ENCODE measurements at regions not wholly inside any gene's neighbourhood (a gene's known extent, or its start where the extent isn't known, plus 50 kb on each side); places are given as distances from the start of the nearest gene placed in this dataset.
"Not testable (repeated sequence)": the region's sequence is repeated elsewhere in the genome, so short reads cannot be mapped to it uniquely, and the experiment has no call there.

DNA sequence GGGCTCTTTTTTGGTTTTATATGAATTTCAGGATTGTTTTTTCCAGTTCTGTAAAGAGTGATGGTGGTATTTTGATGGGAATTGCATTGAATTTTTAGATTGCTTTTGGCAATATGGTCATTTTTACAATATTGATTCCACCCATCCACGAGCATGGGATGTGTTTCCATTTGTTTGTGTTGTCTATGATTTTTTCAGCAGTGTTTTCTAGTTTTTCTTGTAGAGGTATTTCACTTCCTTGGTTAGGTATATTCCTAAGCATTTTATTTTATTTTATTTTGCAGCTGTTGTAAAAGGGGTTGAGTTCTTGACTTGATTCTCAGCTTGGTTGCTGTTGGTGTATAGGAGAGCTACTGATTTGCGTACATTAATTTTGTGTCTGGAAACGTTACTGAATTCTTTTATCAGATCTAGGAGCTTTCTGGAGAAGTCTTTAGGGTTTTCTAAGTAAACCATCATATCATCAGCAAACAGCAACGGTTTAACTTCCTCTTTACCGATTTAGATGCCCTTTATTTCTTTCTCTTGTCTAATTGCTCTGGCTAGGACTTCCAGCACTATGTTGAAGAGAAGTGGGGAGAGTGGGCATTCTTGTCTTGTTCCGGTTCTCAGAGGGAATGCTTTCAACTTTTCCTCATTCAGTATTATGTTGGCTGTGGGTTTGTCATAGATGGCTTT is 69.4 kb upstream of the GNG12 start:
- DNase-seq, result not testable (repeated sequence)

DNA sequence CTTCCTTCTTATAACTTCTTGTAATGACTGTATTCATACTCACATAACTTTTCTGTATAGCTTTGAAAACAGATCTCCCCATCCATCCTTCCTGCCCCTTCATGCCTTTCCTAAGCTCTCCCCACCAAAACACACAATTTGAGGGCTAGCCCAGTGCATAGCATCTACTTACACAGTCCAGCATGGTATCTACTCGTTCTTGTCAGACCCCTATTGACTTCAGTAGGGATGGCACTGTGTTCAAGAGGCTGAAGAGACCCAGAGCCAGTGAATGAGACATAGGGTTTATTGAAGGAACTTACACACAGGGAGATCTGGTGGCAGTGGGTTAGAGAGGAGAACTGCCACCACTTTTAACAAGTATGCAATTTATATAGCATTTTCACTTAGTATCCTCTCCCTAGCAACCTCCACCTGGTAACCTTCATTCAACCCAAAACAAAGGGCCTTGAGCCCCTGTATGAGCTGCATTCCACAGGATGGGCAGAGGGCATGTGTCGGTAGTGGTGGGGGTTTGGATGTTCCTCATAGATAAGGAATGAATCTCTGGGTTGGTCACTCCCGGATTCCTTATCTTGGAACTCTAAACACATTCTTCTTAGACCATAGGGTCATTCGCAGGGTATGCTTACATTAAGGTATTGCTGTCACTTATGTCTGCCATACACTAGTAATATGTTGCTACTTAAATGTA is 64.9 kb upstream of the GNG12 start:
- DNase-seq, result no peak

DNA sequence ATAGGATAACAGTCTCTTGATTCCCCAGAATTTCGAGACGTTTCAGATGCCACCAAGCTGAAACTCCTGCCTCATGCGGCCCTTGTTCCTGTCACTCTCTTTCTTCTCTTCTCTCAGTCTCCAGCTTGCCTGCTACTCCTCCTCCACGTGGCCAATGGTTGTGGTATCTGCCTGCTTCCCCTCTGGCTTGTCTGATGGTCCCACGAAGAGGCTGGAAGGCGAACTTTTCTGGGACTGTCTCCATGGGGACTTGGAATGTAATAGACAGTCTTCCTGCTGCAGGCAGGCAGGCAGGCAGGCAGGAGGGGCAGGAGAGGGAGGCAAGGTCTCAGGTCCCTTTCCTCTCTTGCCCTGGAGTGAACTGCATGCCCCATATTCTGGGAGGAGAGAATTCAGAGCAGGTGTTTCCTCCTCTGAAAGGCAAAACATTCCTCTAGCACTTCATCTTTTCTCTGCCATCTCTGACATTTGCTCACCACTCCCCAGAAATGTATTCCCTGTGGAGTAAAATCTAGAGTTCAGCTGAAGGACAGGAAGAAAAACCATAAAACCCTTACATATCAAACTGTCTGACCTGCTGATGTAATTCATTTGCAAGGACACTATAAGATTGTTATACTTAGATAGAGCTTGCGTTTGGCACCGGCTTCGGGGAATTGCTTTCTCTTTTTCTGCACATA is 64.1 kb upstream of the GNG12 start:
- DNase-seq, result no peak

DNA sequence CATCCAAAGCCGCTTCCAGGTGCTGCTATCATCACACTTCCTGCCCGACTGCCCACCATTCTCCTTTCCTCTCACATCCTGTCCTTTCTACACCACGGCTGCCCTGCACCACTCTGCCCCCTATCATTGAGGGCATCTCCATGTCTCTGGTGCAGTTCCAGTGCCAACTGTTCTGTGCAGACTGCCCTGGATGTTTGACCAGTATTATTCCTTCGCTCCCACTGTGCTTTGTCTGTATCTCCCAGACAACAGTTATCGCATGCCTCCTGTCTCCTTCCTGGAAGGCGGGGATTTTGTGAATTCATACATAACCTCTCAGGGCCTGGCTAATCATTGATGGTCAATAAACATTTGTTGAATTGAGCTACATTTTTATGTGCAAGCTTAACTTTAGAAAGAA is 63.6 kb upstream of the GNG12 start:
- no peak for DNase-seq

DNA sequence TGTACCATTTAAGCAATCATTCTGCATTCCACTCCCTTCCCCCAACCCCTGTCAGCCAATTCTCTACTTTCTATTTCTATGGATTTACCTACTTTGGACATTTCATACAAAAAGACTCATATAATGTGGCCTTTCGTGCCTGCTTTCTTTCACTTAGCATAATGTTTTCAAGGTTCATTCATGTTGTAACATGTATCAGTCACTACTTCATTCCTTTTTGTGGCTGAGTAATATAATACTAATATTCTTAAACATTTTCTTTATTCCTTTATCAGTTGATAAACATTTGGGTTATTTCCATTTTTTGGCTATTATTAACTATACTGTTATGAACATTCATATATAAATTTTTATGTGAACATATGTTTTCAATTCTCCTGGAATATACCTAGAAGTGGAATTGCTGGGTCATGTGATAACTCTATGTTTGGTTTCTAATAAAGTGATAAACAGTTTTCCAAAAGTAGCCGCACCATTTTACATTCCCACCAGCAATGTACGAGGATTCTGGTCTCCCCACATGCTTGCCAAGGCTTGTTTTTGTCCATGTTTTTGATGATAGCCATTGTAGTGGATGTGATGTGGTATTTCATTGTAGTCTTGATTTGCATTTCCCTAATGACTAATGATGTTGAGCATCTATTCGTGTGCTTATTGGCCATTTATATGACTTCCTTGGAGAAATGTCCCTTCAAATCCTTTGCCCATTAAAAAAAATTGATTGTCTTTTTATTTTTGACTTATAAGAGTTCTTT is 61.9 kb upstream of the GNG12 start:
- DNase-seq, result no peak

DNA sequence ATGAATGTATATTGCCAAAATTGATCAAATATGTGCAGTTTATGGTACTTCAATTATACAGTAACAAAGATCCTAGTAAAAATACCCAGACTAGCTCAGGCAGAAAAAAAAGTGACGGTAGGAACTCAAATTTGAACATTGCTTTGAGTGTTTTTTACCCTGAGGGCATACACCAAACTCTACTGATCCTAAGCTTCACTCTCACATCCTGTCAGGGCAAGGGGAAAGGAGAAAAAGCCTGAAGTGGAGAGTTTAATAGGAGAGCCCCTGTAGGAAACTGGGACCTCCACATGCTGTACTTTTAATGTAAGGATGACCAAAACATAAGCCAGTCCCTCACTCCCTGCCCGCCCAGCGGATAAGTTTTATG is 59.8 kb upstream of the GNG12 start:
- no peak for DNase-seq

DNA sequence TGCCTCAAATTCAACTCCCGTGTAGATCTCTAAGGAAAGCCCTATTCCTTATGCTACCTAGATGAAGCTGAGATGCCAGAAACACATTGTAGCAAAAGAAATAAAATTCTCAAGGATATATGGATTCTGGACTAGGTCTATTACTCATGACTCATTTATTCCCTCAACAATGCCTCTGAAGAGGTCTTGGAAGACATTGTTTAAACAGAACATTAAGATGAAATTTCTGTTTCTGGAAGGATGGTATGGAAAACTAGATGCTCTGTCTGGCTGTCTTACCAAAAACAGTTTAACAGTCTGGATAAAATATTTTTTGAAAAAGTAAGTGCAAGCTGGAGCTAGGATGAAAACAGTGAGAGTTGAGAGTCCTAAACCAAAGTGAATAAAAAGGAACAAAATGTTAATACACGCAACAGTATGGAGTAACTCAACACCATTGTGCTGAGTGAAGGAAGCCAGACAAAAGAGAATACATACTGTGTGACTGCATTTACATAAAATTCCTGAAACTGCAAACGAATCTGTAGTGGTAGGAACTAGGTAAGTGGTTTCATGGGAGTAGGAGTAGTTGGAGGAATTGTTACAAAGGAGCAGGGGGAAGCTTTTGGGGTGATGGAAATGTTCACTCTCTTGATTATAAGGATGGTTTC is 59.3 kb upstream of the GNG12 start:
- DNase-seq, result no peak

DNA sequence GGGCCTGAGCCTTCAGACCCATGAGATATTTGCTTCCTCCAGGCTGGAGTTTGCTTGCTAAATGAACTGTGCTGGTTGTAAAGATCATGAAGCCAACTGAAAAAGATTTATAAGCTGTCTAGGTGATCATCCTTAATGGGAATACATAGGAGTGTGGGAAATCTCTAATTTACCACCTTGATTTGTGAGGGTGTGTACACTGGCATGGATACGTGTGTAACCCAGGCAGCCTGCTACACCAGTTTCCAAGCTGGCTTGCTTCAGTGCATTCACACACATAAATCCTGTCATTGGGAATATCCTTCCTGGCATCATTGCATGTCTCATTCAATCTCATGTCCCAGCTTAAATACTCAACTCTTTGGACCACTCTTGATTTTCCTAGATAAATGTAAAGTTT is 57.6 kb upstream of the GNG12 start:
- no peak for DNase-seq

DNA sequence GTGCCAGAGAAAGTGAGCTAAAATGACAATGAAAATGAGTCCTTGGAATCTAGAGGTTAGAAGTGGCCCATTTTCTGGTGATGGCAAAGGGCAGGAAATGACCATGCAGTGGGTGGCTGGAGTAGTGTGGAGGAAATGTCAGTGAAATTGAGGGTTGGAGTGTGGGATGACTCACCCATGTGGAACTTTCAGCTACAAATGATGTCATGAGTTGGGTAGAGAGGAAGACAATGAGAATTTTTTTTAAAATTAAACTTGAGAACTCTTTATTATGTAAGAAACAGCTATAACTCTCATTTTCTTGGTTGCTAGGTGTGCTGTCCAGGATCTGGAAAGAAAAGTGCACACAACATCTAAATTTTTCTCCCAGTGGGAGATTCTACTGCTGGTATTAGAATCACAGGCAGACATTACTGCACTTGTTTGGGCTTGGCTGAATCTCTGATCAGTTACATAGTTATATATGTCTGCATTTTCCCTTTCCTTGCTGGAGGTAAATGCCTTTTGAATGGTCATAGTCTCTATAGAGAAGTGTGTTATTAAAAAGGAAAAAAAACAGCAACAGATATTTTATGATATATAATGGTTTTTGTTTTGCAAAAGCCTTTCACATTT is 56.8 kb upstream of the GNG12 start:
- peak; percentile 27 for DNase-seq

DNA sequence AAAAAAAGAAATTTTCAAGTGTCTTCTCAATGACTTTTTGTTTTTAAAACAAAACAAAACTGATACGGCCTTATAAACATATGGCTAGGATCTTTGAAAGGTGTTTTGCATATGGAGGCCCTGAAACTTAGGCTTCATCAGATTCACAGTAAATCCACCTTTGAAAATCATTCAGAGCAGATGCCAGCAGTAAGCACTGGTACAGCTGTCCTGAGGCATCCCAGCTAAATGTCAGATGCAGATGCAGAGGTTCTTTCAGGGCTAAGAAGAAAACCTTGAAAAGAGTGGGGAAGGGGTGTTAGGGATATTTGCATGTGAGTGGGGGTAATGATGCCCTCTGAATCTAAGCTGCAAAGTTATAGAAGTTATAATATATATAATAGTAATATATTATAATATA is 56.2 kb upstream of the GNG12 start:
- no peak for DNase-seq

DNA sequence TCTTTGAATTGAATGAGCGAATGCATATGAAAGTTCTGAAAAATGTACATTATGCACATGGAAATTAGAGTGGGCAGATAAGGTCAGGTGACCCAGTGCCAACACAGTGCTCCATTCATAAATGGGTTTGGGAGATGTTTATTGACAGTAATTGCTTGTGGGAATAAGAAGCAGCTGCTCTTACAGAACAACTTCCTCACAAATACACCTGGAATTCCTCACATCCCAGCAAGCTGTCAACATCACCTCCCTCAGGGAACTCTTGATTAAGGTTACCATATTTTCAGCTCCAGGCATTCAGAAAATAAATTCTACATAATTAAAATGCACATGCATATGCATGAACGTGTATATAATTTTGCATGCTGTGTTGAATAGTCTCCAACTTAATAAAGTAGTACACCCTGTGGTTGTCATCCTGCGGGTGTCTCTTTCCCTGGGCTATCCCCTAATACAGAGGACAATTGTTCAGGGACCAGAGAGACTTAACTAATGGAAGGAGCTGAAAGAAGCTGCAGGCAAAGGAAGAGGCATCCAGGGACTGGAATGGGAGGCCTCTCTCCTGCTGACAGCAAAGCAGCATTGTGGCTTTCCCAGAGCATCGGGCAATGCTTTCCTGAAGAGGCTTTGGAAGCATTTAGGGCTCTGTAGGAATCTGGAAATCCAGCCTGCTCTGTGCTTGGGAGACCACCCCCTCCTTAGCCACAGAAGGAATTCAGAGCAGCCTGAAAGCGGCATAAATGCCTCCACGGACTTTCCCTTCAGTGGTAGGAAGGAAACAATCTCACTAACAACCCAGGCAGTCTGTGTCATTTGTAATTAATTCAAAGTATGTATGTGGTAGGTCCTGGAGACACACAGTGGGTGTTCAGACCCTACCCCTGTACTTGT is 55.2 kb upstream of the GNG12 start:
- no peak for DNase-seq

DNA sequence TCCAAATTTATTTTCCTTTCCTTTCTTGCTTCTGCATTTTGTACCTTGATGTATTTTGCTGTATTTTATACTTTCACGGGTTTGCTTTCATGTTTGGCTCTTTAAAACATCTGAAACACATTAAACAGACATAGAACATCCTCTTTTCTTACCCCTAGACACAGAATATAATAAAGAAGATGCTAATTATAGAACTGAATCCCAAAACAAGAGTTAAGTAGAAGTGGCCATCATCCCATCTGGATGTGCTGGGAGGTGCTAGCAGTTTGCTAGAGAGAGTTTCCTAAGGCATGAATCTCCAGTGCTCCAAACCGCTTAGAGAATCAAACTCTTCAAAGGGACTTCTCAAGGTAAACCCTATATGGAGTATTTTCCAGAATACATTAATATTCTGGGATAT is 53.9 kb upstream of the GNG12 start:
- no peak for DNase-seq

DNA sequence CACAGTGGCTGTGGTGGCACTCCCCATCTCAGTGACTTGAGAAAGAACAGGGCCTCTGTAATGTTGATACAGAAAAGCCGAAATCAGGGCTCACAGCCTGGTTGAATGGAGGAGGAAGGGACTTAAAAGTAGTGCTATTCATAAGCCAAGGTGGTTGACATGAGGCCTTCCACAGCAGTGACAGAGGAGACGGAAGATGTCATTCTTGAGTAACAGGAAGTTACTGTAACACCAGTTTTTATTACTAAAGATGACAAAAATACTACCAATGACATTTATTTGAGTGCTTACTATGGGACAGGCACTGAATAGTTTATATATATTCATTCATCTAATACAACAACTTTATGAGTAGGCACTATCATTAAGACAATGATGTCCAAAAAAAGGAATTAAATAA is 52.8 kb upstream of the GNG12 start:
- no peak for DNase-seq

DNA sequence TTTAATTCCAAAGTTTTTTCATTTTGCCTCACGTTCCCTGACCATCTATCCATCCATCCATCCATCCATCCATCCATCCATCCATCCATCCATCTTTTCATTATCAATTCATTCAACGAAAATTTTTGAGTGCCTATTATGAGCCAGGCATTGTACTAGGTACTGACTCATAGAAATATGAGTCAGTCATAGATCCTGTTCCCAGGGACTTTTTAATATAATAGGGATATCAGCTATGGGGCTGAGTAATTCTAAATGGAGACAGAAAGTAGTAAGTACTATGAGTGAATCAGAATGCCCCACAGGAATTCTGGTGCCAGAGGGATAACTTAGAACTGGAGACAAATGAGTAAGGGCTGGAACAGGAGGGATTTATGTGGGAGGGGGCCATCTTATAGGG is 49.8 kb upstream of the GNG12 start:
- no peak for DNase-seq
